ENCODE measurements at regions not wholly inside any gene's neighbourhood (a gene's known extent, or its start where the extent isn't known, plus 50 kb on each side); places are given as distances from the start of the nearest gene placed in this dataset.

- TF ChIP-seq, protein P1, sequence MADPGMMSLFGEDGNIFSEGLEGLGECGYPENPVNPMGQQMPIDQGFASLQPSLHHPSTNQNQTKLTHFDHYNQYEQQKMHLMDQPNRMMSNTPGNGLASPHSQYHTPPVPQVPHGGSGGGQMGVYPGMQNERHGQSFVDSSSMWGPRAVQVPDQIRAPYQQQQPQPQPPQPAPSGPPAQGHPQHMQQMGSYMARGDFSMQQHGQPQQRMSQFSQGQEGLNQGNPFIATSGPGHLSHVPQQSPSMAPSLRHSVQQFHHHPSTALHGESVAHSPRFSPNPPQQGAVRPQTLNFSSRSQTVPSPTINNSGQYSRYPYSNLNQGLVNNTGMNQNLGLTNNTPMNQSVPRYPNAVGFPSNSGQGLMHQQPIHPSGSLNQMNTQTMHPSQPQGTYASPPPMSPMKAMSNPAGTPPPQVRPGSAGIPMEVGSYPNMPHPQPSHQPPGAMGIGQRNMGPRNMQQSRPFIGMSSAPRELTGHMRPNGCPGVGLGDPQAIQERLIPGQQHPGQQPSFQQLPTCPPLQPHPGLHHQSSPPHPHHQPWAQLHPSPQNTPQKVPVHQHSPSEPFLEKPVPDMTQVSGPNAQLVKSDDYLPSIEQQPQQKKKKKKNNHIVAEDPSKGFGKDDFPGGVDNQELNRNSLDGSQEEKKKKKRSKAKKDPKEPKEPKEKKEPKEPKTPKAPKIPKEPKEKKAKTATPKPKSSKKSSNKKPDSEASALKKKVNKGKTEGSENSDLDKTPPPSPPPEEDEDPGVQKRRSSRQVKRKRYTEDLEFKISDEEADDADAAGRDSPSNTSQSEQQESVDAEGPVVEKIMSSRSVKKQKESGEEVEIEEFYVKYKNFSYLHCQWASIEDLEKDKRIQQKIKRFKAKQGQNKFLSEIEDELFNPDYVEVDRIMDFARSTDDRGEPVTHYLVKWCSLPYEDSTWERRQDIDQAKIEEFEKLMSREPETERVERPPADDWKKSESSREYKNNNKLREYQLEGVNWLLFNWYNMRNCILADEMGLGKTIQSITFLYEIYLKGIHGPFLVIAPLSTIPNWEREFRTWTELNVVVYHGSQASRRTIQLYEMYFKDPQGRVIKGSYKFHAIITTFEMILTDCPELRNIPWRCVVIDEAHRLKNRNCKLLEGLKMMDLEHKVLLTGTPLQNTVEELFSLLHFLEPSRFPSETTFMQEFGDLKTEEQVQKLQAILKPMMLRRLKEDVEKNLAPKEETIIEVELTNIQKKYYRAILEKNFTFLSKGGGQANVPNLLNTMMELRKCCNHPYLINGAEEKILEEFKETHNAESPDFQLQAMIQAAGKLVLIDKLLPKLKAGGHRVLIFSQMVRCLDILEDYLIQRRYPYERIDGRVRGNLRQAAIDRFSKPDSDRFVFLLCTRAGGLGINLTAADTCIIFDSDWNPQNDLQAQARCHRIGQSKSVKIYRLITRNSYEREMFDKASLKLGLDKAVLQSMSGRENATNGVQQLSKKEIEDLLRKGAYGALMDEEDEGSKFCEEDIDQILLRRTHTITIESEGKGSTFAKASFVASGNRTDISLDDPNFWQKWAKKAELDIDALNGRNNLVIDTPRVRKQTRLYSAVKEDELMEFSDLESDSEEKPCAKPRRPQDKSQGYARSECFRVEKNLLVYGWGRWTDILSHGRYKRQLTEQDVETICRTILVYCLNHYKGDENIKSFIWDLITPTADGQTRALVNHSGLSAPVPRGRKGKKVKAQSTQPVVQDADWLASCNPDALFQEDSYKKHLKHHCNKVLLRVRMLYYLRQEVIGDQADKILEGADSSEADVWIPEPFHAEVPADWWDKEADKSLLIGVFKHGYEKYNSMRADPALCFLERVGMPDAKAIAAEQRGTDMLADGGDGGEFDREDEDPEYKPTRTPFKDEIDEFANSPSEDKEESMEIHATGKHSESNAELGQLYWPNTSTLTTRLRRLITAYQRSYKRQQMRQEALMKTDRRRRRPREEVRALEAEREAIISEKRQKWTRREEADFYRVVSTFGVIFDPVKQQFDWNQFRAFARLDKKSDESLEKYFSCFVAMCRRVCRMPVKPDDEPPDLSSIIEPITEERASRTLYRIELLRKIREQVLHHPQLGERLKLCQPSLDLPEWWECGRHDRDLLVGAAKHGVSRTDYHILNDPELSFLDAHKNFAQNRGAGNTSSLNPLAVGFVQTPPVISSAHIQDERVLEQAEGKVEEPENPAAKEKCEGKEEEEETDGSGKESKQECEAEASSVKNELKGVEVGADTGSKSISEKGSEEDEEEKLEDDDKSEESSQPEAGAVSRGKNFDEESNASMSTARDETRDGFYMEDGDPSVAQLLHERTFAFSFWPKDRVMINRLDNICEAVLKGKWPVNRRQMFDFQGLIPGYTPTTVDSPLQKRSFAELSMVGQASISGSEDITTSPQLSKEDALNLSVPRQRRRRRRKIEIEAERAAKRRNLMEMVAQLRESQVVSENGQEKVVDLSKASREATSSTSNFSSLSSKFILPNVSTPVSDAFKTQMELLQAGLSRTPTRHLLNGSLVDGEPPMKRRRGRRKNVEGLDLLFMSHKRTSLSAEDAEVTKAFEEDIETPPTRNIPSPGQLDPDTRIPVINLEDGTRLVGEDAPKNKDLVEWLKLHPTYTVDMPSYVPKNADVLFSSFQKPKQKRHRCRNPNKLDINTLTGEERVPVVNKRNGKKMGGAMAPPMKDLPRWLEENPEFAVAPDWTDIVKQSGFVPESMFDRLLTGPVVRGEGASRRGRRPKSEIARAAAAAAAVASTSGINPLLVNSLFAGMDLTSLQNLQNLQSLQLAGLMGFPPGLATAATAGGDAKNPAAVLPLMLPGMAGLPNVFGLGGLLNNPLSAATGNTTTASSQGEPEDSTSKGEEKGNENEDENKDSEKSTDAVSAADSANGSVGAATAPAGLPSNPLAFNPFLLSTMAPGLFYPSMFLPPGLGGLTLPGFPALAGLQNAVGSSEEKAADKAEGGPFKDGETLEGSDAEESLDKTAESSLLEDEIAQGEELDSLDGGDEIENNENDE (IDR thresholded peaks at IDR 0.05; ENCODE audit: insufficient replicate concordance, low read length) = no peak
- TF ChIP-seq TAF7 (optimal IDR thresholded peaks at IDR 0.05; ENCODE audit: borderline replicate concordance, low read depth, low read length) (no peak), CBX5 (IDR thresholded peaks at IDR 0.05; ENCODE audit: low read depth, low read length) (no peak), RAD21 (IDR thresholded peaks at IDR 0.05 in 1 of 2, conservative IDR thresholded peaks at IDR 0.05 in 1 of 2; ENCODE audit: low read depth in 2 of 2, low read length in 2 of 2) (no peak), KDM1A (IDR thresholded peaks at IDR 0.05; ENCODE audit: borderline replicate concordance, low read length) (no peak), E2F6 (IDR thresholded peaks at IDR 0.05) (no peak), FOSL1 (IDR thresholded peaks at IDR 0.05; ENCODE audit: insufficient read depth, low read depth, low read length) (no peak)
- TF ChIP-seq, protein P2, sequence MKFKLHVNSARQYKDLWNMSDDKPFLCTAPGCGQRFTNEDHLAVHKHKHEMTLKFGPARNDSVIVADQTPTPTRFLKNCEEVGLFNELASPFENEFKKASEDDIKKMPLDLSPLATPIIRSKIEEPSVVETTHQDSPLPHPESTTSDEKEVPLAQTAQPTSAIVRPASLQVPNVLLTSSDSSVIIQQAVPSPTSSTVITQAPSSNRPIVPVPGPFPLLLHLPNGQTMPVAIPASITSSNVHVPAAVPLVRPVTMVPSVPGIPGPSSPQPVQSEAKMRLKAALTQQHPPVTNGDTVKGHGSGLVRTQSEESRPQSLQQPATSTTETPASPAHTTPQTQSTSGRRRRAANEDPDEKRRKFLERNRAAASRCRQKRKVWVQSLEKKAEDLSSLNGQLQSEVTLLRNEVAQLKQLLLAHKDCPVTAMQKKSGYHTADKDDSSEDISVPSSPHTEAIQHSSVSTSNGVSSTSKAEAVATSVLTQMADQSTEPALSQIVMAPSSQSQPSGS (IDR thresholded peaks at IDR 0.05; ENCODE audit: low read length) = no peak
Measured at GRCh38 chr6:144835322-144835973, 550.3 kb downstream of the UTRN start (continued).

Data from H1 (cell line).